ENCODE measurements at regions not wholly inside any gene's neighbourhood (a gene's known extent, or its start where the extent isn't known, plus 50 kb on each side); places are given as distances from the start of the nearest gene placed in this dataset.

DNA sequence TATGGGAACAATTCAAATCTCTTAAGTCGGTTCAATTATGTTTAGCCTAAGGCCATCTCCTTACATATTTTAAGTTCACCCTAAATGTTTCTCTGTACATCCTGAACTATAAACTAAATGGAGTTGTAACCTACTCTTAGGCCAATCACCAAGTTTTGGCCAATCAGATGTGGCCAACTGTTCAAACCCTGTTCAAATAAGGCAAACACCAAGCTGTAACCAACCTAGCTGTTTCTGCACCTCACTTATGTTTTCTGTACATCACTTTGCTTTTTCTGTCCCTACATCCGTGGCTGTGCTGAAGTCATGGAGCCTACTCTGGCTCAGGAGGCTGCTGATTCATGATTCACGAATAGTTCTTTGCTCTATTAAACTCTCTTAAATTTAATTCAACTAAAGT is 165.3 kb downstream of the GASK1B start:
- no peak for DNase-seq (ENCODE audit: low spot score)

DNA sequence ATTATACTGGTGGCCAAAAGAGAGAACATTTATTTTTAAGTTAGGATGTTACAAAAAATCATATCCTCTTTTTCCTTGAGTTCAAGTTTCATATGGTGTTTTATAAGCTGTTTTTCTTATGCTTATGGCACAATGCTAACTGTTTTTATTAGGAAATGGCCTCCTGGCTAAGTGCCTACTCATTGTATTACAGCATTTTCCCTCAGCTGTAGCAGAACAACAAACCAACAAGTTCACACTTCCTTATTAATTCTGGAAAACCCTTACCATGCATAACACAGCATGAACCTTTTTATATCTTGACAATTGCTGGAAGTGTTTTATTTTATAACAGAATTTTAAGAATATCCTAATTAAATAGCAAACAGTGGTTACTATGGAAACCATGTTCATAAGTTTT is 165.8 kb downstream of the GASK1B start:
- no peak for DNase-seq (ENCODE audit: low spot score)

DNA sequence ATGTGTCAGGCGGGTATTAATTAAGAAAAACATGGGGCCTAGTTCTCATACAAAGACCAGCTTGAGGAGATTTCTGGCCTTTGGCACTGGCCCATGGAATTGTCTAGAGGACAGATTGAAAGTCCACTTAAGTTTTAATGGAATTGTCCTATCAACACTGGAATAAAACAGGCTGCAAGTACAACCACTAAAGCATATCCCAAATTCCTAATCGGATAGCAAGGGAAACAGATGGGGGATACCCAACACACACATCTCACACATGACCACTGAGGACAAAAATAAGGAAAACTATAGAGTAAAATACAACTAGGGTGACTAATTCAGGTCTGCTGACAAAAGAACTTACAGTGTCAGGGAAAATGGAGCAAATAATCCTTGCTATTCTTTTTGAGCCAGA is 167.8 kb downstream of the GASK1B start:
- no peak for DNase-seq (ENCODE audit: low spot score)

DNA sequence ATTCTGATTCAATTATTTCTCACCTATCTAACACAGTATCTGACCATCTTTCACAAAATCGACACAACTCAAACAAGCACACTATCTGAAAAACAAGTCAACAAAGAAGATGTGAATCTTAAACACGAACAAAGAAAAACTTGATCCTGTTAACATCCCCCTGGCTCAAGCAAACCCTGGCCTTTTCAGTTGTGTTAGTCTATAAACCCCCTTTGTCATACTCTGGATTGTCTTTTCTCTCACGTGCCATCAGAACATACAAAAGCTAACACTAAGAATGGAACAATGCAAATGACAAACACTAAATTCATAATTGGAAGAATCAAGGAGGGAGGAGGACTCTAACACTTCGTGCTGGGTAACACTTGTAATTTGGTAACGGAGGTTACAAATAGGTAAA is 168.7 kb downstream of the GASK1B start:
- no peak for DNase-seq (ENCODE audit: low spot score)

DNA sequence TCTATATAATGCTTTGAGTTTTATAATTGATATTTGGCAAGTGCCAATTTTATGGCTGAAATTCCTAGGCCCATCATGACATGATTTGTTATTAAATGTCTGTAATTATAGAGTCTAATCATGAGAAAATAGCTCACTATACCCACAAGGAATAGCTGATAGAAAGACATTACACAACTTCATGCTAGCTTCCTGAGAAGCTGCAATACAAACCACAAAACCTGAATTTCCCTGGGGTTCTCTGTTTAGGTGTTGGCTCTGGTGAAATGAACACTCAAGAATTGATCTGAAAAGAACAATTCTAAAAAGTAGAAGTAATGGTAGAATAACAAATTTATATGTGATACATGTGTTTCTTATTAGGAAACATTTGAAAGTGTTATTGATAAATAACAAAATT is 169.6 kb downstream of the GASK1B start:
- no peak for DNase-seq (ENCODE audit: low spot score)

DNA sequence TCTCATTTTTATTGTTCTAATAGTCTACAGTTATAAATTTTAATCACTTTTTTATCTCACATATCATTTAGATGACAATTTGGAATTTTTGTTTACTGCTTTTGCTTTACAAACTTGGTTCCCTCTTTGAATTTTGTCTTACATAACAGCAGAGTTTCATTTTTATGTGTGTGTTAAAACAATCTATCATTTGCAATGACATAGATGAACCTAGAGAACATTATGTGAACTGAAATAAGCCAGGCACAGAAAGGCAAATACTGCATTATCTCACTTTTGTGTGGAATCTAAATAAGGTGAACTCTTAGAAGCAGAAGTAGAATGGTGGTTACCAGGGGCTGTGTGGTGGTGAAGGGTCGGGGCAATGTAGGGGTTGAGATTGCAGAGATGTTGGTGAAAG is 170.7 kb downstream of the GASK1B start:
- no peak for DNase-seq (ENCODE audit: low spot score)

DNA sequence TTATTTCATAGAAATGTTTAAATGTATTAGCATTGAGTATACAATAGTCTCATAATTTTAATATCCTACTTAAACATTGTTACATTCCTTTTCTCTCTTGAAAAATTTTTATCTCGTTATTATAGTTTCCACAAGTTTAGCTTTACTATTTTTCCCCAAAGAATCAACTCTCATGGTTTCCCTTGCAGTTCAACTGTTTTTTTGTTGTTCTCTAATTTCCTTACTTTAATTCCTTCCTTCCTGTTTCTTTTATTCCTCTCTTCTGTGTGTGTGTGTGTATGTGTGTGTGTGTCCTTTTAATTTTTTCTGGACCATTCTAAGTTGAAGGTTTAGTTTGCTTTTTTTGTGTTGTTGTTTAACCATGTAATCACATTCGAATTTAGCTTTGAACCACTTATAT is 171.1 kb downstream of the GASK1B start:
- no peak for DNase-seq (ENCODE audit: low spot score)

DNA sequence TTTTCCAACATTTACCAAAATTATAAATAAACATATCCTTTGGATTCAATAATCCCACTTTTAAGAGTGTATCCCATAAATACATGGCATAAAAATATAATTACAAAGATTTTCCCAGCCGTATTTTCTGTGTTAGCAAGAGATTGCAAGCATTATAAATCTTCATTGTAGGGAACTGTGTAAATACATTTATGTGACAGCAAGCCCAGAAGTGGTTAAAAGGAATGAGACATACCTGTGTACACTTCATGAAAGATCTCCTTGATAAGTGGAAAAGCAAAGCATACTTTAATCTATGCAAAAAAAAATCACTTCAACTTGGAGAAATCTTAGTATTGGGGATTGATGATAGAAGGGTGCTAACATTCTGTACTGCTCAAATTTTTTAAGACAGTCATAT is 173.1 kb downstream of the GASK1B start:
- no peak for DNase-seq (ENCODE audit: low spot score)

DNA sequence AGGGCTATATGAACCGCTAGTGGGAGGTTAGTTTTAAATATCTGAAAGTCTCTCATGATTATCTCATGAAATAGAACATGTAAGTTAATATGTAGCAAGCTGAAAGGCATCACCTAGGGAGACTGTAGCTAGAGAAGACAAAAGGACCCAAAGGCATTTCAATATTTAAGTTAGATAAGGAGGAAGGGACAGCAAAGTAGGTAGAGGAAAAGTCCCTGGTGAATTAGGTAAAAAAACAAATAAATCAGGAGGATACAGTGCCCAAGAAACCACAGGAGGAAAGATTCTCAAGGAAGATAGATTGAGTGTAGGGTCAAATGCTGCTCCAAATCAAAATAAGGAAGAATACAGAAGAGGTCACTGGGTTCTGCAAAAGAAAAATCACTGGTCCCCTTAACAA is 175.5 kb downstream of the GASK1B start:
- DNase-seq (ENCODE audit: low spot score), result no peak

DNA sequence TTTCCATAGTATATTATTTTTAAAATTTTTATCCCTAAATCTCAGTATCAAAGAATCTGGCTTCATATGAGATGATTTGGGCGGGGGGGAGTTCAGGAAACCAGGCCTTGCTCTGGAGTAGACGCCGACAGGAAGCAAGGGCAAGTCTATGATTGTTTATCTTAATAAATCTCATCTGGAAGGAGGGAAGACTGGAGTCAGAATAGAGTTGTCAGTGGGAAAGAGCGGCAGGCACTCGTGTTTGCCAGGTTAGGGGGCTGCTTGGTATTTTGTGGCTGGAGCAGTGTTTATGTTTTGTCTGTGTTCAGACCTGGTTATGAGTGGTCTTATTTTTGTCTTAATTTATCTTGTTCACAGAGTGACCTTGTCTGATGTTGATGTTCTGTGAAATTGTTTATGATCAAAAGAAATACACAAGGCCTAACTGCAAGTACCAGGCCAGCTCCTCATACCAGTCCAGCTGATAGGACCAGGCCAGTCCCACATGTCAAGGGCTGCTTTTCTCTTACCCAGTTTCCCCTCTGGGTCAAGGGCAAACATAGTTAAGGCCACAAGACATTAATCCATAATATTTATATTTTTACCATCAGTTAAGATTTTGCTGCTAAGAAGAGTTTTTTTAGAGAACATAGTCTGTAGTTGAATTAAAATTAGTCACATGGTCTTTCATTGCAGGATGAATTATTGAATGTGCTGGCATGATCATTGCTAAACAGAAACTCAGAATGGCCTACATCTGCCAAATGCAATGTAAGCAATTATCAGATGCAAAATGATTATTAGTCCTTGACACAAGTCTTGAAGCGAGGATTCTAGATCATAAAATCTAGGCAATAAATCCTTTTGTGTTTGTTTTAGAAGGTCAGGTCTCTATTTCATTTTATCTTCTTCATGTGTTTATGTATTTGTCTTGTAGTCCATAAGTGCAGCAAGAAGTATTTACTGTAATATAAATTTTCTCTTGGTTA is 176.5 kb downstream of the GASK1B start:
- DNase-seq (ENCODE audit: low spot score), result no peak

DNA sequence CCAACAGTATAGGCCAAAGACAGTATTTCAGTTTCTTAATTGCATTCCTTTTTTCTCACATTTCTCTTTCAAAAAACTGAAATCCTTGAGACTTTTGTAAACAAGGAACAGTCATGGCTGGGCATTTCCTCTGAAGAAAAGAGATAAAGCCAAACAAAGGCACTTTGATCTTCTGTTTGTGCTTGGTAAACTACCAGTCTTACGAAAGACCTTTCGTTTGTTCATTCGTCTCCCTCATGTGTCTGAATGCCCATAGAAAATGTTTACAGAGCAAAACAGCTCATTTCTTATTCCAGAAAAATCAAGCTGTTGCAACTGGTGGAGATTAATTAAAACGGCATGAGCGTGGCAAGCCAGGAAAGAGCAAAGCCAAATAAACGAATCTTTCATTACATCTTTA is 178.0 kb downstream of the GASK1B start:
- no peak for DNase-seq (ENCODE audit: low spot score)

DNA sequence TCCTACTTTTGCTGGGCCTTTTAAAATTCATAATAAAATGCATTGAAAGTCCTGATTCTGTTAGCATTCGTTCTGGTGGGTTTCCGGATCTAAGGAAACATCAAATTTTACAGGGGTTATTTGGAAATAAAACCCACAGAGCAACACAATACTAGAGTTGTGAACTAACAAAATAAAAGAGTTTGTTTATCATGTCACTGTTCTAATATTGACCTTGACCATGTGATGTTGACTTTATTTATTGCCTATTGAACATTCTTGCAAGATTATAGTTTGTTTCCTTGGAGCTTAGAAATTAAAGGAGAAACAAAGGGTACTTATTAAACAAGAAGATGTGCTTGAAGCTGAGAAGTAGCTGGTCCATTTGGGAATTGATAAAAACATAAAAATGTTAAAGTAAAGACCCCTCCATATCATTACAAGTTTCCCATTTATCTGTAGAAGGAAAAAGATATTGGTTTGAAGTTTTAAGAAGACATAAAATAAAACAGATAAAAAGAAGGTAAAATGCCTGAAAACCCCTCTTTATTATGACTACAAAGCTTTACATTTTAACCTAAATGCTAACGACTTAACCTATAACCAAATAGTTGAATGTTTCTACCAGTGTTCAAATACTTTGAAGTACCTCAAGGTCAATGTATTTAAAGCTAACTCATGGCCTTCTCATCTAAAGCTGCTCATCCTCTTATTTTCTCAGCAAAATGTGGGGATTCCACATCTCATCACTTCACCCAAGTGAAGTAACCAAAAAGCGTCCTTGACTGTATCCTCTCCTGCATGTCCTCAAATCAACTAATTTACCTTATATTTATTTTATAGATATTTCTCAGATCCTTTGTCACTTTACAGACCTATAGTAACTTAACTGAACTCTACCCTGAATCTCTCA is 179.6 kb downstream of the GASK1B start:
- no peak for DNase-seq (ENCODE audit: low spot score)

DNA sequence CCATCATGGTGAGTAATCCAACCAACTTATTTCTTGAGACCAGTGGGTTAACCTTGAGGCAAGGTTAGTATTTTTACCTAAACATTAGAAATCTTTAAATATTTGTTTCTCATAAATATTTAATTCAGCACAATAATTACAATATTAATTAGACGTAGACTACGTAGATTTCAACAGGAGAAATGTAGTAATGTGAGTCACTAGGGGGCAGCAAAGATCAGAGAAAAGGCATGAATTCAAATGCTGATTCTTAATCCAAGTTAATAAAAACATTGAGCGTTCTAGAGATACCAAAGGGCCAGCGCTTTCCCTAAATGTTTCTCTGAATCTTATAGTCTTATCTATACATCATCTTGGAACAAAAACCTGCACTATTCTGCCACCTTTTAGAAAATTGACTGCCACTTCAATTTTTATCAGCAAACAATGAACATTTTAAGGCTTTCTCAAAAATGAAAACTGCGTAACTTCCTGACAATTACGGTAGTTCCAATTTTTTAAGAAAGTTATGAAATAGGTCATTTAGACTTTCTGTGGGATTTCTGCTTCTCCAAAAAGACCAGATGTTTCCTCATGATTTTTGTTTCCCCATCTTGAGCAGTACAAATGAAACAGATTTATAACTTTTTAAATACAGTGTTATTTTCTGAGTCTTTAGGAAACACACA is 180.7 kb downstream of the GASK1B start:
- DNase-seq (ENCODE audit: low spot score), result peak; percentile 14

DNA sequence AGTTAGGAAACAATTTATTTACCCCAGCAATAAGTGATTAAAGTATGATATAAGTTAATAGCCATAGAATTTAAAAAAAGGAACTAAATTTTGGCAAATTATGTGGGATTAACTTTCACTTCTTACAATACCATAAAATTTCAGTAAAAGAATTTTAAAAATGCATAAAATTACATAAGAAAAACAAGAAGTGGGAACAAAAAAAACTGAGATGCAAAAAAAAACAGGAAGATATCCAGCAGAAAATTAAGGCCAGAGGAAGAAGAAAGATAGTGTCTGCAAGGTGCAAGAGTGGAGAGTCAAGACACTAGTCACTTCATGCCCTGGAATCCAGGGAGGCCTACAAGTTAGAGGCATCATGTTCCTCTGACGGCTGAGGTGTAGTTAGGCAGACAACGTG is 184.2 kb downstream of the GASK1B start:
- DNase-seq (ENCODE audit: low spot score), result no peak

DNA sequence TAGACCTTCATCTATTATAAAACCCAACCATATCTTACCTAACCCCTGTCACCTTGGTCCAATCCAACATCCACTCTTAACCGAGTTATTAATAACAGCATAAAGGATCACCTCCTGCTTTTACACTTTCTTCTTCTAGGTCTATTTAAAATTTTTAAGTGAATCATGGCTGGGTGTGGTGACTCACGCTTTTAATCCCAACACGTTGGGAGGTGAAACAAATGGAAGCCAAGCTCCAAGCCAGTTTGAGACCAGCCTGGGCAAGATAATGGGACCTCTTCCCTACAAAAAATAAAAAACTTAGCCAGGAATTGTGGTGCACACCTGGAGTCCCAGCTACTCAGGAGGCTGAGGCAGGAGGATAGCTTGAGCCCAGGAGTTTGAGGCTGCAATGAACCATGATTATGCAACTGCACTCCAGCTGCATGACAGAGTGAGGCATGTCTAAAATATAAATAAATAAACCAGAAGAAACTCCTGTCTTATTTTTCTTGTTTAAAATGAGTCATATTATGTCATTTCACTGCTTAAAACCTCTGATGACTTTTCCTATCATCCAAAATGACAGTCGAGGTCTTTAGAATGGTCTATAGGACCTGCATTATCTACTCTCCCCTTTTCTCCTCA is 188.4 kb downstream of the GASK1B start:
- no peak for DNase-seq (ENCODE audit: low spot score)

DNA sequence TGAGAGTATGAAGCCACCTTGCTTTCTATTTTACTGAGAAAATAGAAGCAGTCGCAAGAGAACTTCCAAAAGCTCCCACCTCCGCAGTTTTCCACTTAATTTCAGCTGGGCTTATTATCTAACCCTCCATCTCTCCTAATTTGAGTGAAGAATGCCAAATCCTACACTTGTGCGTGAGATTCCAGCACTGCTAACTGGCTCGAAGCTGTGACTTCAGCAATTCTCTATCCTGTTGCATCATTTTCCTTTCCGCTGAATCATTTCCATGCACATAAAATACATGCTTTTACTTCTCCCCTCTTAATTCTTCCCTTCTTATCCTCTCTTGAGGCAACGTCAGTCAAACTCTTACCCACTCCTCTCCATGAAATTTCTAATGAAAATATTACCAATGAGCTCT is 189.5 kb downstream of the GASK1B start:
- DNase-seq (ENCODE audit: low spot score), result no peak

DNA sequence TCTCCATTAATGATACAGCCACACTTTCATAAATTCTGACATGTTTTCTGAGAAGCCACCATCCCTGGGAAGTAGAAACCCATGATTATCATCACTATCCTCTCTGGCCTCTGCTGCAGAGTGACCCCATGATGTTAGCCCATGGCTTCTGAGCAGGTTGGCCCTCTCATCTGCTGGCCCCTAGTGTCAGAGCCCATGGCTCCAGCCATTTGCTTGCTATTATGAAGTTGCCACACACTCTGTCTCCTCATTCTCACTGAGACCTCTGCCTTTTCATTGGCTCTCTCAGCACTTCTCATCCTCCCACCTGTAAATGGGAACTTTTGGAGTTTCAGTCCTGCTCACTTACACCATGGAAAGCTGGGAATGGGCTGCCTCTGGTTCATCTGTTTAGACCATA is 192.7 kb downstream of the GASK1B start:
- no peak for DNase-seq (ENCODE audit: low spot score)

DNA sequence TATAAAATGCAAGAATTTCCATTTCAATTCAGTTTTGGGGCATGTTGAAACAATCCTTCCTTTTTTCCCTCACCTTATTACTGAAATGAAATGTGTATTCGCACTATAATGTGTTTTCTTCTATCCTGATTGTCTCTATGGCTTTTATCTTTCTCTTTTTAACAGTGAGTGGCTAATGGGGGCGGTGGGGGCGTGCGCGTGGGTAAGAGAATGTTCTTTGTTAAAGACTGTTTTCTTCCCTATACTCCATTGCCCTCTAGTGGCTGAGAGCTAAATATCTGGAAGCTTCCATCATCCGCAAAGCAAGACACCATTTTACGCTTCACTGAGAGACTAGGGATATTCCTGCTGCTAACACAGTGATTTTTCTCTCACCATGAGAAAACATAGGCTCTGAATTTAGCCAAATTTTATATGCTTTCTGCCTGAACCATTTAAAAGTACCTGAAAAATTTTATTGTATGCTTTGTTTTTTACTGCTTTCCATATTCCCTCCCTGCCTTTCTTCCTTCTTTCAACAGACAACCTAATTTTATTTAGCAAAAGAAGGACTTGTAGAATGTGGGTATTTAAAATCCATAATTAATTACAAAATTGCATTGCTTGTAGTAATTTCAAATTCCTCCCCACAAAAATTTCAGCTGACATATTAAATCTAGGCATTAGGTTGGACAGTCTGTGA is 194.0 kb downstream of the GASK1B start:
- DNase-seq (ENCODE audit: low spot score), result peak; percentile 32

DNA sequence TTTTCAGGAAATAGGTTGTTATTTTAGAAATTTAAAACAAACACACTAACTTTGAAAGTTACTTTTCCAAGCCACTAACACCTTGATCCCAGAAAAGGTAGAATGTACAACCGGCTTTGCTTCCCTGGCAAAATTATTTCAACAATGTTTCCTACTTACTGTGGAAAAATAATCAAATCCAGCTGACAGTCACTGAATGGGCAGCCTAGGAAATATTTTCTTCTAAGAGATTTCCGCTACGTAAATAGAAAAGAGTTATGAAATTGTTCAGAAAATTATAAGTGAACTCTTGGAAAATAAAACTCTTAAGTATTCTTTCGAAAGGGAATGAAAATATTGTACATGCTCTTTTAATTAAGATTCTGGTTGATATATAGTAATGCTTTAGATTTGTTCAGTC is 195.7 kb downstream of the GASK1B start:
- DNase-seq (ENCODE audit: low spot score), result no peak

DNA sequence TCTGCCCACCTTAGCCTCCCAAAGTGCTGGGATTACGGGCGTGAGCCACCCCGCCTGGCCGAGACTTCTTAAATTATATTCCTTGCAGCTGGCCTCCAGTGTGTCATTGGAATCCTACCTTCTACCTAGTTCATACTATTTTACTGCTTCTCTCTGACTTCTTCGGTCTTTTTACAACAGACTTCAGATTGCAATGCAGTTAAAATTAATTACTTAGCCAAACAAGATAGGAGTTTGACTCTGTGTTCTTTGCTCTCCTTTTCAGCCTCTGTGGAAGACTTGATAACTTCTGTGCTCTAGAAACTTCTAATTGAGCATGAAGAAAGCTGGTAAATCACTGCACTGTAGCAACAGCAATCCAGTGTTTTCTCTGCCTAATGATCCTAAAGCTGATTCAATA is 199.5 kb downstream of the GASK1B start:
- no peak for DNase-seq (ENCODE audit: low spot score)

DNA sequence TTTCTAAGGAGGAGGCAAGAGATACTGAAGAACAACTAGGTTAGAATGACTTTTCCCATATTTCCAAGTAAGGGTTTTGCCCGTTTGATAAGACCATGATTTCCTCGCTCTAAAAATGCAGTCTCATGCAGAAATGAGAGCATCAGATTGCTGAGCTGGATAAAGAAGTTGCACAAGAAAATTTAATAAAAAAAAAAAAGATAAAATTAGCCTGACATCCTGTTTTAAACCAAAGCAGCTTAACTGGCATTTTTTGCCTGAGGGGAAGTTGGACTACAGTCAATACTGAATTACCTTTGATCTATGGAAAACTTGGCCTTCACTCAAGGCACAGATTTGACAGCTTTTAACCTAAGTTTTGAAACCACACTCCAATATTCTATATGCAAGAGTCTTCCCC is 208.4 kb downstream of the GASK1B start:
- DNase-seq (ENCODE audit: low spot score), result no peak
